H1 (cell line): ENCODE measurements at regions not wholly inside any gene's neighbourhood (a gene's known extent, or its start where the extent isn't known, plus 50 kb on each side); places are given as distances from the start of the nearest gene placed in this dataset.

Source experiments
- CBX8 ChIP-seq: fragments of 300-800, 300-1000 bp; sonication (generic); IDR thresholded peaks from 2 replicates; pipeline ENCODE4 v1.7.1; 2016; ENCODE audit warnings: low read depth, low read length, borderline replicate concordance
- CHD7 ChIP-seq: fragments of 300-600 bp; sonication (generic); IDR thresholded peaks from 2 replicates; pipeline ENCODE4 v1.7.1; 2012; ENCODE audit warnings: low read length, moderate library complexity, mild to moderate bottlenecking, inconsistent platforms; ENCODE audit not compliant: insufficient replicate concordance
- E2F6 ChIP-seq: IDR thresholded peaks from 2 replicates; pipeline ENCODE4 v1.6.1; 2012; ENCODE audit warnings: inconsistent platforms
- EZH2 ChIP-seq: fragments of 200-600 bp; sonication (generic); IDR thresholded peaks from 2 replicates; pipeline ENCODE4 v1.7.1; 2012; ENCODE audit warnings: low read depth, mild to moderate bottlenecking, moderate library complexity, low read length, inconsistent platforms; ENCODE audit not compliant: severe bottlenecking
- JUND ChIP-seq: IDR thresholded peaks from 2 replicates; pipeline ENCODE4 v1.6.1; 2011; ENCODE audit warnings: mild to moderate bottlenecking, improper control_type of control experiment, low read length
- KDM1A ChIP-seq: fragments of 200-600, 300-600 bp; sonication (generic); IDR thresholded peaks from 2 replicates; pipeline ENCODE4 v1.7.1; 2016; ENCODE audit warnings: mild to moderate bottlenecking, low read length, borderline replicate concordance
- MAFK ChIP-seq: IDR thresholded peaks from 2 replicates; pipeline ENCODE4 v1.6.1; 2012; ENCODE audit warnings: low read depth, mild to moderate bottlenecking, improper control_type of control experiment, low read length
- NANOG ChIP-seq: IDR thresholded peaks from 2 replicates; pipeline ENCODE4 v1.6.1; 2011; ENCODE audit warnings: low read length, low read depth, mild to moderate bottlenecking, inconsistent platforms; ENCODE audit not compliant: insufficient read depth, poor library complexity, severe bottlenecking
- TAF1 ChIP-seq: IDR thresholded peaks from 2 replicates; pipeline ENCODE4 v1.6.1; 2011; ENCODE audit warnings: mild to moderate bottlenecking, low read depth, low read length
- TAF7 ChIP-seq: optimal IDR thresholded peaks from 2 replicates; pipeline ENCODE3; 2011; ENCODE audit warnings: low read depth, mild to moderate bottlenecking, inconsistent platforms, low read length, moderate library complexity, borderline replicate concordance
- TF ChIP-seq, protein P1 (sequence below): IDR thresholded peaks from 2 replicates; pipeline ENCODE4 v1.6.1; 2011; ENCODE audit warnings: low read depth, mild to moderate bottlenecking, low read length; ENCODE audit not compliant: insufficient read depth

DNA sequence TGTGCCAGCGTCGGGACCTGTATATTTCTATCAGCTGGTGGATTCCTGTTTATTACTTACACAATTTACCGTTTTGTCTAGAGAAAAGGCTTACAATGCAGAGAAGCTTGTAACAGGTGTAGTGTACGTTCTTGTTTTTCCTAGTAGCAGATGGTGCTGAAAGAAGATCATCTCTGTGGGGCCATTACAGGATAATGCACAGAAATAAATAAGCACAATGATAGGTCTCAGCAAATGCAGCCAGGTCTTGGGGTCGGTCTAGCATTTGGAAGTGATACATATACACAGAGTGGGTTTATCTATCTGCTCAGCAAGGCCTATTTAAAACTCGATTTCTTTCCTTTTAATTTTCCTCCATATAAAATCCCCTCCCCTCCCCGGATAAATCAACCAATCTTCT is 180.9 kb upstream of the LCORL start (continued):
- TF ChIP-seq CHD7 = no peak
- TF ChIP-seq MAFK = no peak
- TF ChIP-seq, protein P1, sequence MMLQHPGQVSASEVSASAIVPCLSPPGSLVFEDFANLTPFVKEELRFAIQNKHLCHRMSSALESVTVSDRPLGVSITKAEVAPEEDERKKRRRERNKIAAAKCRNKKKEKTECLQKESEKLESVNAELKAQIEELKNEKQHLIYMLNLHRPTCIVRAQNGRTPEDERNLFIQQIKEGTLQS = no peak
- no peak for TF ChIP-seq TAF1
- TF ChIP-seq KDM1A = no peak
- no peak for TF ChIP-seq CBX8
- no peak for TF ChIP-seq EZH2
- no peak for TF ChIP-seq TAF7
- no peak for TF ChIP-seq NANOG
- TF ChIP-seq E2F6 = no peak
- no peak for TF ChIP-seq JUND
